H1 (cell line): ENCODE measurements at regions not wholly inside any gene's neighbourhood (a gene's known extent, or its start where the extent isn't known, plus 50 kb on each side); places are given as distances from the start of the nearest gene placed in this dataset.

ENCODE experiments used
- CTCF ChIA-PET: fragments of 300-600 bp; sonication (Branson Sonifier 250); formaldehyde crosslinking; loops from one replicate; lab custom pipeline; 2021; ENCODE audit not compliant: partially characterized antibody; lab: Charles Lee
- POLR2A ChIA-PET: fragments of 300-600 bp; sonication (Branson Sonifier 250); formaldehyde crosslinking; loops from one replicate; lab custom pipeline; 2021; ENCODE audit warnings: inconsistent platforms; ENCODE audit not compliant: partially characterized antibody; lab: Charles Lee
- DNase-seq, 2 experiments: peaks; one replicate each; pipeline versions ENCODE4 v3.0.0 to v3.0.0-alpha.2; 2010 to 2022; ENCODE audit warnings: low spot score in 2 of 2, low read depth in 1 of 2, mixed read lengths in 1 of 2
- FAIRE-seq: peaks from 2 replicates; lab custom pipeline; 2011; peaks lifted over from hg19 to GRCh38; lab: Jason Lieb, UNC
- H2AFZ ChIP-seq: 2 replicates; pipeline ENCODE4 v1.8.1; 2012; ENCODE audit warnings: low read length, inconsistent platforms
- H2AK5ac ChIP-seq: 2 replicates; pipeline ENCODE4 v1.6.1; 2013; ENCODE audit warnings: low read depth, low read length
- H2BK120ac ChIP-seq: replicated peaks from 2 replicates; pipeline ENCODE3; 2013; ENCODE audit warnings: low read depth, low read length, inconsistent platforms
- H2BK12ac ChIP-seq: 2 replicates; pipeline ENCODE4 v1.6.1; 2013; ENCODE audit warnings: low read depth, low read length
- H2BK15ac ChIP-seq: 2 replicates; pipeline ENCODE4 v1.6.1; 2013; ENCODE audit warnings: low read length
- H2BK20ac ChIP-seq: 2 replicates; pipeline ENCODE4 v1.6.1; 2013; ENCODE audit warnings: low read length
- H2BK5ac ChIP-seq: 2 replicates; pipeline ENCODE4 v1.6.1; 2013; ENCODE audit warnings: low read depth, low read length
- H3K14ac ChIP-seq: 2 replicates; pipeline ENCODE4 v1.6.1; 2013; ENCODE audit warnings: inconsistent platforms; ENCODE audit not compliant: insufficient read length
- H3K18ac ChIP-seq: 2 replicates; pipeline ENCODE4 v1.6.1; 2013; ENCODE audit warnings: low read length; ENCODE audit errors: extremely low read depth
- H3K23ac ChIP-seq: 2 replicates; pipeline ENCODE4 v1.6.1; 2013; ENCODE audit warnings: inconsistent platforms; ENCODE audit not compliant: insufficient read length
- H3K23me2 ChIP-seq: 2 replicates; pipeline ENCODE4 v1.6.1; 2013; ENCODE audit warnings: low read depth, low read length
- H3K27ac ChIP-seq: 2 replicates; pipeline ENCODE4 v1.6.1; 2011; ENCODE audit warnings: low read depth, low read length, inconsistent platforms
- H3K27me3 ChIP-seq, 4 experiments: replicated peaks in 1 of 4; 1 replicate in 1 of 4; 2 replicates in 3 of 4; pipeline versions ENCODE4 v1.6.1 to v1.8.1; 2011 to 2013; ENCODE audit warnings: low read length in 3 of 4, mild to moderate bottlenecking in 3 of 4, inconsistent platforms in 2 of 4, mixed read lengths in 2 of 4, moderate library complexity in 1 of 4; ENCODE audit not compliant: control insufficient read depth in 3 of 4, insufficient read depth in 3 of 4; ENCODE audit errors: extremely low read depth in 1 of 4
- H3K36me3 ChIP-seq, 4 experiments: 2 replicates each; pipeline versions ENCODE4 v1.6.1 to v1.8.1; 2011 to 2013; ENCODE audit warnings: mild to moderate bottlenecking in 4 of 4, low read length in 3 of 4, moderate library complexity in 2 of 4, control low read depth in 1 of 4, inconsistent platforms in 1 of 4; ENCODE audit not compliant: insufficient read depth in 4 of 4, control insufficient read depth in 2 of 4
- H3K4ac ChIP-seq: replicated peaks from 2 replicates; pipeline ENCODE3; 2013; ENCODE audit warnings: low read length, low read depth, mixed read lengths, inconsistent platforms; ENCODE audit not compliant: insufficient read length
- H3K4me1 ChIP-seq, 4 experiments: replicated peaks in 1 of 4; 1 replicate in 1 of 4; 2 replicates in 3 of 4; pipeline versions ENCODE4 v1.6.1 to v1.8.1; 2011 to 2013; ENCODE audit warnings: low read length in 3 of 4, inconsistent platforms in 2 of 4, mixed read lengths in 1 of 4; ENCODE audit not compliant: insufficient read depth in 4 of 4, control insufficient read depth in 3 of 4
- H3K4me2 ChIP-seq, 2 experiments: 2 replicates each; pipeline versions ENCODE4 v1.6.1 to v1.8.1; 2011 to 2013; ENCODE audit warnings: low read depth in 2 of 2, low read length in 2 of 2, control low read depth in 1 of 2, inconsistent platforms in 1 of 2, mild to moderate bottlenecking in 1 of 2; ENCODE audit not compliant: insufficient read depth in 1 of 2
- H3K4me3 ChIP-seq, 4 experiments: fragments of 200-600, 300-600 bp in 1 of 4; sonication (generic), shearing (Covaris generic), sonication (Bioruptor Twin) in 1 of 4; 2 replicates each; pipeline versions ENCODE4 v1.5.1 to v1.8.1; 2011 to 2016; ENCODE audit warnings: low read length in 4 of 4, low read depth in 3 of 4, control low read depth in 2 of 4, inconsistent platforms in 2 of 4, mild to moderate bottlenecking in 2 of 4, mixed read lengths in 1 of 4, moderate library complexity in 1 of 4; ENCODE audit not compliant: insufficient read depth in 2 of 4; ENCODE audit errors: extremely low read depth in 1 of 4
- H3K56ac ChIP-seq: replicated peaks from 2 replicates; pipeline ENCODE3; 2013; ENCODE audit warnings: low read depth, mild to moderate bottlenecking, mixed read lengths, low read length, inconsistent platforms; ENCODE audit not compliant: insufficient read length
- H3K79me1 ChIP-seq: 2 replicates; pipeline ENCODE4 v1.6.1; 2013; ENCODE audit warnings: low read depth, low read length, control low read depth
- H3K79me2 ChIP-seq, 2 experiments: 2 replicates each; pipeline versions ENCODE4 v1.6.1 to v1.8.1; 2012 to 2013; ENCODE audit warnings: low read length in 2 of 2, mild to moderate bottlenecking in 2 of 2, inconsistent platforms in 1 of 2; ENCODE audit not compliant: insufficient read depth in 2 of 2, control insufficient read depth in 1 of 2
- H3K9ac ChIP-seq, 4 experiments: replicated peaks in 1 of 4; 1 replicate in 1 of 4; 2 replicates in 3 of 4; pipeline versions ENCODE4 v1.6.1 to v1.8.1; 2011 to 2013; ENCODE audit warnings: low read depth in 3 of 4, low read length in 3 of 4, control low read depth in 2 of 4, mild to moderate bottlenecking in 2 of 4, moderate library complexity in 2 of 4, inconsistent platforms in 1 of 4; ENCODE audit errors: extremely low read depth in 1 of 4
- H3K9me3 ChIP-seq, 2 experiments: 2 replicates each; pipeline versions ENCODE4 v1.6.1 to v1.8.1; 2012 to 2013; ENCODE audit warnings: mild to moderate bottlenecking in 2 of 2, moderate library complexity in 2 of 2, control low read depth in 1 of 2, inconsistent platforms in 1 of 2, low read depth in 1 of 2, low read length in 1 of 2, mixed read lengths in 1 of 2; ENCODE audit not compliant: insufficient read depth in 2 of 2
- H4K20me1 ChIP-seq, 2 experiments: replicated peaks in 1 of 2; 2 replicates each; pipeline versions ENCODE3 to v1.8.1; 2011 to 2013; ENCODE audit warnings: inconsistent platforms in 2 of 2, low read length in 2 of 2, mild to moderate bottlenecking in 1 of 2; ENCODE audit not compliant: insufficient read depth in 2 of 2, control insufficient read depth in 1 of 2
- H4K5ac ChIP-seq: 2 replicates; pipeline ENCODE4 v1.6.1; 2013; ENCODE audit warnings: low read length, low read depth, mixed read lengths, inconsistent platforms; ENCODE audit not compliant: insufficient read length
- H4K8ac ChIP-seq: 2 replicates; pipeline ENCODE4 v1.8.0; 2013; ENCODE audit warnings: mild to moderate bottlenecking, moderate library complexity, low read length, inconsistent platforms; ENCODE audit not compliant: insufficient read depth; ENCODE audit errors: extremely low read depth
- H4K91ac ChIP-seq: replicated peaks from 2 replicates; pipeline ENCODE3; 2013; ENCODE audit warnings: low read length, mixed read lengths, inconsistent platforms; ENCODE audit not compliant: insufficient read length
- ASH2L ChIP-seq: fragments of 200-600, 300-600 bp; sonication (generic); IDR thresholded peaks from one replicate; pipeline ENCODE4 v1.7.1; 2017; ENCODE audit warnings: low read length
- ATF3 ChIP-seq: IDR thresholded peaks from 2 replicates; pipeline ENCODE4 v1.6.1; 2011; ENCODE audit warnings: low read depth, mild to moderate bottlenecking, low read length; ENCODE audit not compliant: insufficient read depth
- BCL11A ChIP-seq, 2 experiments: IDR thresholded peaks; one replicate each; pipeline ENCODE4 v1.6.1; 2011; ENCODE audit warnings: low read depth in 2 of 2, low read length in 2 of 2, mild to moderate bottlenecking in 2 of 2
- CHD1 ChIP-seq: IDR thresholded peaks from 2 replicates; pipeline ENCODE4 v1.6.1; 2012; ENCODE audit warnings: low read depth, low read length, improper control_type of control experiment
- CREB1 ChIP-seq: IDR thresholded peaks from 2 replicates; pipeline ENCODE4 v1.6.1; 2012; ENCODE audit warnings: inconsistent platforms
- CTCF ChIP-seq, 3 experiments: IDR thresholded peaks; 1 replicate in 2 of 3; 2 replicates in 1 of 3; pipeline versions ENCODE4 v1.5.1 to v1.6.1; 2011; ENCODE audit warnings: low read length in 3 of 3, mild to moderate bottlenecking in 3 of 3, inconsistent platforms in 2 of 3, low read depth in 1 of 3, moderate library complexity in 1 of 3; ENCODE audit not compliant: insufficient read depth in 1 of 3; ENCODE audit errors: control extremely low read depth in 1 of 3
- EZH2 ChIP-seq: fragments of 200-600 bp; sonication (generic); IDR thresholded peaks from 2 replicates; pipeline ENCODE4 v1.7.1; 2012; ENCODE audit warnings: low read depth, mild to moderate bottlenecking, moderate library complexity, low read length, inconsistent platforms; ENCODE audit not compliant: severe bottlenecking
- HDAC2 ChIP-seq, 2 experiments: fragments of 300-600 bp in 1 of 2; sonication (generic) in 1 of 2; IDR thresholded peaks; 2 replicates each; pipeline ENCODE4 v1.6.1; 2011 to 2012; ENCODE audit warnings: low read depth in 2 of 2, low read length in 2 of 2, mild to moderate bottlenecking in 2 of 2, moderate library complexity in 2 of 2, borderline replicate concordance in 1 of 2, inconsistent platforms in 1 of 2
- POLR2A ChIP-seq, 2 experiments: IDR thresholded peaks; 1 replicate in 1 of 2; 2 replicates in 1 of 2; pipeline ENCODE4 v1.6.1; 2011; ENCODE audit warnings: low read depth in 2 of 2, low read length in 2 of 2, mild to moderate bottlenecking in 2 of 2; ENCODE audit errors: control extremely low read depth in 1 of 2
- SAP30 ChIP-seq: fragments of 300-600 bp; sonication (generic); IDR thresholded peaks from 2 replicates; pipeline ENCODE4 v1.7.1; 2012; ENCODE audit warnings: low read length, moderate library complexity, mild to moderate bottlenecking, inconsistent platforms; ENCODE audit not compliant: insufficient read depth, insufficient replicate concordance
- TBP ChIP-seq: IDR thresholded peaks from 2 replicates; pipeline ENCODE4 v1.6.1; 2011; ENCODE audit warnings: low read depth, low read length, improper control_type of control experiment
- TCF12 ChIP-seq: IDR thresholded peaks from 2 replicates; pipeline ENCODE4 v1.6.1; 2011; ENCODE audit warnings: low read depth, mild to moderate bottlenecking, low read length
- WGBS, 2 experiments: shearing (Covaris generic) in 1 of 2; methylation state at CpG; one replicate each; pipeline versions ENCODE4 v1.1.6 to v1.1.7; 2013 to 2015; ENCODE audit warnings: low lambda C conversion rate in 2 of 2, mixed read lengths in 2 of 2, inconsistent platforms in 1 of 2, low coverage in 1 of 2, missing lambda C conversion rate in 1 of 2; ENCODE audit not compliant: insufficient replicate concordance in 2 of 2, insufficient coverage in 1 of 2, insufficient read length in 1 of 2; ENCODE audit errors: extremely low coverage in 1 of 2, missing lambda C conversion rate in 1 of 2; 5-methylcytosine and 5-hydroxymethylcytosine counted together

- no peak overlapping the region for H4K5ac ChIP-seq
- WGBS, 2 experiments: 98% methylated on average over 3 of the region's 3 CpGs; no CpG with 5 or more reads in 1 of the 2 experiments
- no peak overlapping the region for H3K4me2 ChIP-seq
- no peak overlapping the region for H3K9ac ChIP-seq
- no peak overlapping the region for H2BK120ac ChIP-seq
- H2BK12ac ChIP-seq: no peak overlapping the region
- no peak overlapping the region for H3K56ac ChIP-seq
- H3K27me3 ChIP-seq: no peaks in the 10 kb centered on the region
- H3K18ac ChIP-seq: no peak overlapping the region
- H3K4me1 ChIP-seq: peaks cover 0 to 6% (median 1%) of the 10 kb centered on the region in 4 experiments; a peak in 2 of 7 replicates
- no peak overlapping the region for H4K91ac ChIP-seq
- H3K14ac ChIP-seq: no peak overlapping the region
- no peak overlapping the region for H3K4me3 ChIP-seq
- H3K79me2 ChIP-seq: no peaks in the 10 kb centered on the region
- H3K9me3 ChIP-seq: no peaks in the 10 kb centered on the region
- no peaks in the 10 kb centered on the region for H3K79me1 ChIP-seq
- H2BK5ac ChIP-seq: no peak overlapping the region
- no peak overlapping the region for H2AFZ ChIP-seq
- no peaks in the 10 kb centered on the region for H4K20me1 ChIP-seq
- no peak overlapping the region for H3K4ac ChIP-seq
- H4K8ac ChIP-seq: no peak overlapping the region
- H3K23ac ChIP-seq: no peak overlapping the region
- no peak overlapping the region for H2BK20ac ChIP-seq
- POLR2A ChIA-PET: interaction anchor here (0.6 to 1.4 kb wide), 2 partner anchors 97 to 460 kb away, joined by 3 to 4 read pairs; partner anchors contain the start of gene ERCC6L2
- FAIRE-seq (no peak), DNase-seq (peak in 1 of 2 experiments; percentile 35)
- no peaks in the 10 kb centered on the region for H3K23me2 ChIP-seq
- CTCF ChIA-PET: interaction anchor here (0.6 kb wide), 1 partner anchor 316 kb away, joined by 3 read pairs; no protein-coding TSS in a partner anchor
- no peak overlapping the region for H2BK15ac ChIP-seq
- no peak overlapping the region for H2AK5ac ChIP-seq
- no peak overlapping the region for H3K27ac ChIP-seq
- no peaks in the 10 kb centered on the region for H3K36me3 ChIP-seq
- TF ChIP-seq CREB1 (no peak), CTCF (IDR thresholded peaks at IDR 0.05; ENCODE audit: control extremely low read depth in 1 of 3, insufficient read depth in 1 of 3, low read depth in 1 of 3, low read length in 3 of 3) (no peak), CHD1 (no peak), ATF3 (no peak), SAP30 (no peak), HDAC2 (IDR thresholded peaks at IDR 0.05; ENCODE audit: borderline replicate concordance in 1 of 2, low read depth in 2 of 2, low read length in 2 of 2) (no peak), TBP (no peak), POLR2A (IDR thresholded peaks at IDR 0.05; ENCODE audit: control extremely low read depth in 1 of 2, low read depth in 2 of 2, low read length in 2 of 2) (no peak), ASH2L (no peak), EZH2 (no peak), BCL11A (IDR thresholded peaks at IDR 0.05; ENCODE audit: low read depth in 2 of 2, low read length in 2 of 2) (no peak), TCF12 (no peak)
These were observed 96.5 kb upstream of the ERCC6L2 start for GRCh38 chr9:95778957-95779356.
